NCI-H1105 treated with DMSO at 0.1 percent for 48 hours (cell line): ENCODE measurements at regions not wholly inside any gene's neighbourhood (a gene's known extent, or its start where the extent isn't known, plus 50 kb on each side); places are given as distances from the start of the nearest gene placed in this dataset.

Source experiments
- DNase-seq: peaks from one replicate; lab custom pipeline; 2025; lab: John Stamatoyannopoulos, UW

- DNase-seq, result no peak
Observed at GRCh38 chr6:41428996-41429421, 93.6 kb downstream of the NCR2 start.

GRCh38 chr6:41429506-41430504 lies 94.4 kb downstream of the NCR2 start:
- no peak for DNase-seq

DNA sequence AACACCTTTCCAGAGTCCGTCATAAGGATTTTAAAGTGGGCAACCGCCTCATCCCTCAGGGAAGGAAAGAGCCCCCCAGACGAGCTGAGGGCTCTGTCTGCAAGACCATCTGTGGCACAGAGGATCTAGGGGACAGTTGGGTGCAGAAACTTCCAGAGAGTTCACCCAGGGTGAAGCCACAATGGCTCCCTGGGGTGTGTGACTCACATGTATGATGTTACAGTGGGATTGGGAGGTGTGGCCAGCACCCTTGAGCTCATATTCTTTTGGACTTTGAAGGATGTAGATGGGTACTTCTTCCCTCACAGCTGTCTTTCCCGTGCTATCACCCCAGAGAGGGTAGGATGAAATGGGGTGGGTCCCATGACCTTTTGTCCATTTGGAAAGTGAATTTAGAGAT lies 95.5 kb downstream of the NCR2 start:
- DNase-seq, result no peak

DNA sequence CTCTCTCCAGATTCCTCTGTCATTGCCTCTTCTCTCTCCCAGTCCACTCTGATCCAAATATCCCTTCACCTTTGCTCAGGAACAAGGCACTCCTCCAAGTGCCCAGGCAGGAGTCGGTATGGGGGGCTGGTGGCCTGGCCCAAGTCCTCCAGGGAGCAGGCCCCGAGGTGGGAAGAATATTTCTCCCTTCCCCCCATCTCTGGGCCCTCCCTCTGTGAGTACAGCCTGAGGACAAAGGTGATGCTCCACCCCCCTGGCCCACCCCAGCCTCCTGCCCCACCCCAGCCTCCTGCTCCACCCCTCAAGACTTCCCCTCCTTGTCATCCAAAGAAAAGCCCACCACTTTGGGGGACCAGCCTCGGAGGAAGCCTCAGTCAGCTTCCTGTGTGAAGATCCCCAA lies 96.9 kb downstream of the NCR2 start:
- no peak for DNase-seq

DNA sequence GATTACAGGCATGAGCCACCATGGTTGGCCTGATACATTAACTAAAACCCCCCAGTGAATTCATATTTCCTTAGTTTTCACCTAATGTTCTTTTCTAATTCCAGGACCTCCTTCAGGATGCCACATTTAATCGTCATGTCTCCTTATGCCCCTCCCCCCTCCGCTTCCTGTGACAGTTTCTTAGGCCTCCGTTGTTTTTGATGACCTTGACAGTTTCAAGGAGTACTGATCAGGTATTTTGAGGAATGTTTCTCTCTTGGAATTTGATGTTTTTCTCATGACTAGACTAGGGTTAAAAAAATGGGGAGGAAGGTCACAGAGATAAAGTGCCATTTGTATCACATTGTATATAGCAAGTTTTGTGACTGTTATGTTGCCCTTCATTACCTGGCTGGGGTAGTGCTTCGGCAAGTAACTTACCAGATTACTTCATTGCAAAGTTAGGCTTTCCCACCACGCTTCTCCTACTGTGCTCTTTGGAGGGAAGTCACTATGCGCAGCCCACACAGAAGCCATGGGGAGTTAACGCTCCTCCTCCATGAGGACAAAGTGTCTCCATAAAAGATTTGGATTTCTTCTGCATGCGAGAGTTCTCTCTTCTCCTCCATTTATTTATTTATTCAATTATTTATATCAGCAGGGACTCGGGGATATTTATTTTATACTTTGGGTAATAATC lies 99.5 kb downstream of the NCR2 start:
- DNase-seq, result no peak

GRCh38 chr6:41437604-41438003 lies 102.2 kb downstream of the NCR2 start:
- no peak for DNase-seq

GRCh38 chr6:41438746-41439145 lies 103.3 kb downstream of the NCR2 start:
- no peak for DNase-seq

DNA sequence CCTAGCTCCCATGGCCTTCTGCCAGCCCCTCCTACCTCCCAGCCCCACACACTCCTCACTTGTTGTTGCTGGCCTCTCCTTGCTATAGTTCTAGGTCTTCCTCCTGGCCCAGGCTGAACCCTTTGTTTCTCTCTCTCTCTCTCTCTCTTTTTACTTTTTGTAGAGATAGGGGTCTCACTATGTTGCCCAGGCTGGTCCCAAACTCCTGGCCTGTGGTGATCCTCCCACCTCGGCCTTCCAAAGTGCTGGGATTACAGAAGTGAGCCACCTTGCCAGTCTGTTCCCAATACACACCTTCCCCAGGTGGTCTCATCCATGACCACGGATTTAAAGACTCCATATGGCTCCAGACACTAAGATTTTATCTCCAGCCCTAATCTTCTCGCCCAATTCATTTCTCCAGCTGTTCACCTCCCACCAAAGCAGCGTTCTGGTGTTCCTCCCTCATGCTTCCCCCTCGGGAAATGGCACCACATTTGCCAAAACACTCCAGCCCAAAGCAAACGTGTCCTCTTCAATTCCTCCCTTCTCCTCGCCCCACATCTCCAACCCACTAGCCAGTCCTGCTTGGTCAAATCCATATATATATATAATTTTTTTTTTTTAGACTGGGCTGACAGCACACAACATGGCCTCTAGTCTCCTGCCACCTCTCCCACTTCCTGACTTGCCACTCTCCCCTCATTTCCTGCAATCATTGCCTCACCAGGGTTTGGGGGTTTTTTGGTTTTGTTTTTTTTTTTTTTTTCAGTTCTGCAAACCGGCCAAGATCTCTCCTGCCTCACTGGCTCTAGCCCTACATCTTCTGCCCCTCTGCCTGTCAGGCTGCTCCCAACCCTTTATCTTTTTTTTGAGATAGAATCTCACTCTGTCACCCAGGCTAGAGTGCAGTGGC lies 104.4 kb downstream of the NCR2 start:
- DNase-seq, result no peak

DNA sequence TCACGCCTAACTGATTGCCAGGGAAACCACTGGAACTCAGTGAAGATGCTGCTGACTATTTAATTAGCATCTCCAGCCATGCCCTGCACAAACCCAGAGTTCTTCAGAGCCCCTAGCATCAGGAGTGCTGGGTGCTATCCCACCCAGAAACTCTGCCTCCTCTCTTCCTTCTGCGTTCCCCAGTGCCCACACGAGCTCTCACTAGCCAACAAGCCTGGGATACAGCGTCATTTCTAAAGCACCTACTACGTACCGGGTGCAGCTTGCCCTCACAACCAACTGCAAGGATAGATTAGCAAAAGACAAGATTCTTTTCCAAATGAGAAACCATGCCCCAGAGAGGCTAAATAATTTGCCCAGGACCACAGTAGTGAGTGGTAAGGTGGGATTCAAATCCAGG lies 105.2 kb upstream of the FOXP4 start:
- no peak for DNase-seq

GRCh38 chr6:41441598-41442351 lies 104.4 kb upstream of the FOXP4 start:
- no peak for DNase-seq

DNA sequence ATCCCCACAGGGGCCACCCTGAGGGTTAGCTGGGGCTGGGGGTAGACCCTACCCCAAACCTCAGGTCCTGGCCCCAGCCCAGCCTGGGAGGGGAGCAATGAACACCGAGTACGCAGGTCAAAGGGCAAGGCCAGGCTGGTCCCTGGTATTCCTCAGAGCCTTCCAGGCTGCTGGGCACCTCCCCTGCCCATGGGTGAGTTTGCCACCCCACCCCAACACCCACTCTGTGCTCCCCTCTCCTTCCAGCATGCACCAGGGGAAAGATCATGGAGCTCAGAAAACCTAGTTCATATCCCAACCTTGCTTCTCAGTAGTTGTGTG lies 103.9 kb upstream of the FOXP4 start:
- no peak for DNase-seq

- DNase-seq, result no peak
Observed at GRCh38 chr6:41442800-41443501, 103.2 kb upstream of the FOXP4 start.

GRCh38 chr6:41443616-41444525 lies 102.3 kb upstream of the FOXP4 start:
- DNase-seq, result no peak

DNA sequence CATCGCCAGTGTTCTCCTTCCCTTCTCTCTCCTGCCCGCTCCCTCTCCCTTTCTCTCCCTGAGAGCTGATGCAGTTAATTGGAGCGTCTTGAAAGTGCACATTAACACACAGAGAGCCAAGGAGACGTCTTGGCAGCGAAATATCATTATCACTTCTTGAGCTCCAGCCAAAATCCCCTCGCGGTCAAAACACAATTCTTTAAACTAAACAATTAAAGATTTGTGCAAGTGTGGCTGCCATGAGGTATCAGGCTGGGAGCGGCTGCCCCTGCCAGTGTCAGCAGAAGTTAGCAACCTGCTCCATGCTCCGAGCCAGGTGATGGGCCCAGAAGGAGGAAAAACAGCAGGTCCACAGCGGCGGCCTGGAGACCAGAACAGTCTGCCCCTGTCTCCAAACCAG lies 100.9 kb upstream of the FOXP4 start:
- DNase-seq, result no peak

DNA sequence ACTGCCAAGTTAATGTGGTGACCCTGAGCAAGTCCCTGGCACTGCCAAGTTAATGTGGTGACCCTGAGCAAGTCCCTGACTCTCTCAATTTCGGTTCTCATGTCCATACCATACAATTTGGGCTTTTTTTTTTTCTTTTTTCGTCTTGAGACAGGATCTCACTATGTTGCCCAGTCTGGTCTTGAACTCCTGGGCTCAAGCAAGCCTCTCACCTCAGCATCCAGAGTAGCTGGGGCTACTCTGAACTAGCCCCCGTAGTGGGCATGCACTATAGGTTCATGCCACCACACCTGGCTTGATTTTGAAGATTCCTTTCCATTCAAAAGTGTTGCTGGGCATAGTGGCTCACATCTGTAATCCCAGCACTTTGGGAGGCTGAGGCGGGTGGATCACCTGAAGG lies 100.0 kb upstream of the FOXP4 start:
- no peak for DNase-seq

- DNase-seq, result no peak
Observed at GRCh38 chr6:41446907-41447545, 99.2 kb upstream of the FOXP4 start.

DNA sequence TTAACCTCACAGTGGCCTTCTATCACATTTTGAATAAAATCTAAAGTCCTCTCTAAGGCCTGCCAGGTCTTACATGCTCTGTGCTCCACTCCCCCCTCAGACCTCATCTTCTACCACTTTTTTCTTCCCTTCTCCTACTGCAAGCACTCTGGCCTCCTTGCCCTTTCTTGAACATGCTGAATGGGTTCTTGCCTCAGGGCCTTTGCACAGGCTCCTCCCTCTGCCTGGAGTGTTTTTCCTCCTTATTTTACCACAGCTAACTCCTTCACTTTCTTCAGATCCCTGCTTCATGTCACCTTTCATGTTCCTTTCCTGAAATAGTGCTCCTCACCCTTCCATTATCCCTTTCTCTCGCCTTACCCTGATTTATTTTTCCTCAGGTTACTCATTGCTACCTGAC lies 97.9 kb upstream of the FOXP4 start:
- DNase-seq, result no peak

- no peak for DNase-seq
Observed at GRCh38 chr6:41449399-41450245, 96.6 kb upstream of the FOXP4 start.

DNA sequence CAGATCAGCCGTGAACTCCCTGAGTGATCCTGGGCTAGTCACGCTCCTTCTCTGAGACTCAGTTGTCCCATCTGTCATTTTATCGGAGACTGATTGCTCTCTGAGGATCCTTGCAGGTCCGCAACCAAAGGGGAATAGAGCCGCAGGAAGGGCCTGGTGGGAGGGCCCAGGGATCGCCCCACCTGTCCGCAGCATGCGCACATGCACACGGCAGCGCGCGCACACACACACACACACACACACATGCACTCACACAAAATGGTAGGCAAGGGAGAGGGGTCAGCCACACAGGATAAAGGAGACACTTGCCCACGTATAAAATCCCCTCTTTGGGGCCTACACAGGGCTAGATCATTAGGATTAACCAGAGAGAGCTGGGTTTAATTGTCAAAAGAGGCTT lies 95.6 kb upstream of the FOXP4 start:
- no peak for DNase-seq
